SK-N-SH treated with all-trans-retinoic acid at 6 μM for 48 hours (cell line): ENCODE measurements at regions not wholly inside any gene's neighbourhood (a gene's known extent, or its start where the extent isn't known, plus 50 kb on each side); places are given as distances from the start of the nearest gene placed in this dataset.

ENCODE experiments used
- ATAC-seq: fragments of 200-7000 bp; cut with Tn5 transposase; 3 replicates; pipeline ENCODE4 v1.9.1; 2020; ENCODE audit warnings: mild to moderate bottlenecking, moderate library complexity
- ARNTL ChIP-seq: fragments of 450-650 bp; formaldehyde crosslinking; IDR thresholded peaks from 2 replicates; pipeline ENCODE4 v1.5.0; 2020; ENCODE audit warnings: low read depth, mild to moderate bottlenecking, moderate library complexity, borderline replicate concordance
- BACH2 ChIP-seq: fragments of 250-450 bp; sonication (Bioruptor Pico); IDR thresholded peaks from 2 replicates; pipeline ENCODE4 v1.9.0; 2021; ENCODE audit warnings: mild to moderate bottlenecking, borderline replicate concordance
- CSDC2 ChIP-seq: fragments of 250-450 bp; sonication (Bioruptor Pico); IDR thresholded peaks from 2 replicates; pipeline ENCODE4 v1.5.0; 2020; ENCODE audit warnings: mild to moderate bottlenecking, moderate library complexity
- CSRNP3 ChIP-seq: fragments of 250-450 bp; sonication (Bioruptor Pico); IDR thresholded peaks from 2 replicates; pipeline ENCODE4 v1.5.1; 2021; ENCODE audit warnings: mild to moderate bottlenecking, moderate library complexity
- ESRRG ChIP-seq: fragments of 250-450 bp; sonication (Bioruptor Pico); IDR thresholded peaks from 2 replicates; pipeline ENCODE4 v1.6.1; 2021; ENCODE audit warnings: mild to moderate bottlenecking
- GLIS3 ChIP-seq: fragments of 250-450 bp; sonication (Bioruptor Pico); IDR thresholded peaks from 2 replicates; pipeline ENCODE4 v1.5.0; 2020; ENCODE audit warnings: mild to moderate bottlenecking, moderate library complexity
- ISL1 ChIP-seq: fragments of 250-450 bp; sonication (Bioruptor Pico); IDR thresholded peaks from 2 replicates; pipeline ENCODE4 v2.1.2; 2022; ENCODE audit warnings: mild to moderate bottlenecking, moderate library complexity
- OSR1 ChIP-seq: fragments of 250-450 bp; sonication (Bioruptor Pico); IDR thresholded peaks from 2 replicates; pipeline ENCODE4 v1.8.0; 2022; ENCODE audit warnings: moderate library complexity, mild to moderate bottlenecking, inconsistent platforms
- POU6F1 ChIP-seq: fragments of 250-450 bp; sonication (Bioruptor Pico); IDR thresholded peaks from 2 replicates; pipeline ENCODE4 v1.8.0; 2021; ENCODE audit warnings: low read depth, mild to moderate bottlenecking, moderate library complexity, borderline replicate concordance
- RARB ChIP-seq: fragments of 250-450 bp; sonication (Bioruptor Pico); IDR thresholded peaks from 2 replicates; pipeline ENCODE4 v1.8.0; 2021; ENCODE audit warnings: mild to moderate bottlenecking, moderate library complexity
- SNAI2 ChIP-seq: fragments of 250-450 bp; sonication (Bioruptor Pico); IDR thresholded peaks from 2 replicates; pipeline ENCODE4 v1.5.0; 2020; ENCODE audit warnings: mild to moderate bottlenecking, moderate library complexity
- TCF4 ChIP-seq: fragments of 250-450 bp; sonication (Bioruptor Pico); IDR thresholded peaks from 2 replicates; pipeline ENCODE4 v1.8.0; 2021; ENCODE audit warnings: mild to moderate bottlenecking, moderate library complexity, borderline replicate concordance
- TOX ChIP-seq: fragments of 250-450 bp; sonication (Bioruptor Pico); IDR thresholded peaks from 2 replicates; pipeline ENCODE4 v1.8.0; 2021; ENCODE audit warnings: mild to moderate bottlenecking, moderate library complexity, borderline replicate concordance
- TSHZ2 ChIP-seq: fragments of 250-450 bp; sonication (Bioruptor Pico); IDR thresholded peaks from 2 replicates; pipeline ENCODE4 v1.5.0; 2020; ENCODE audit warnings: mild to moderate bottlenecking, moderate library complexity
- ZC3H10 ChIP-seq: fragments of 250-450 bp; sonication (Bioruptor Pico); IDR thresholded peaks from 2 replicates; pipeline ENCODE4 v1.5.1; 2021; ENCODE audit warnings: mild to moderate bottlenecking, moderate library complexity
- ZFP3 ChIP-seq: fragments of 250-450 bp; sonication (Bioruptor Pico); IDR thresholded peaks from 2 replicates; pipeline ENCODE4 v1.5.0; 2020; ENCODE audit warnings: mild to moderate bottlenecking, moderate library complexity
- ZFP30 ChIP-seq: fragments of 450-650 bp; formaldehyde crosslinking; IDR thresholded peaks from 2 replicates; pipeline ENCODE4 v1.5.0; 2022; ENCODE audit warnings: mild to moderate bottlenecking, moderate library complexity
- ZNF70 ChIP-seq: fragments of 450-650 bp; formaldehyde crosslinking; IDR thresholded peaks from 2 replicates; pipeline ENCODE4 v1.5.0; 2020; ENCODE audit warnings: mild to moderate bottlenecking, moderate library complexity
- ZNF8 ChIP-seq: fragments of 450-650 bp; formaldehyde crosslinking; IDR thresholded peaks from 2 replicates; pipeline ENCODE4 v1.5.0; 2020; ENCODE audit warnings: mild to moderate bottlenecking, moderate library complexity
- TF ChIP-seq, protein P1 (sequence below): fragments of 250-450 bp; sonication (Bioruptor Pico); IDR thresholded peaks from 2 replicates; pipeline ENCODE4 v1.8.0; 2020; ENCODE audit warnings: mild to moderate bottlenecking, moderate library complexity, borderline replicate concordance

GRCh38 chr15:77822631-77823230 is 190.0 kb upstream of the LINGO1 start:
- no peak for ATAC-seq
- TF ChIP-seq ZNF70 (CRISPR knock-in tag) (no peak), ZFP30 (no peak), ESRRG (CRISPR knock-in tag) (no peak), ARNTL (CRISPR knock-in tag) (no peak), RARB (no peak), CSDC2 (CRISPR knock-in tag) (no peak), GLIS3 (CRISPR knock-in tag) (no peak), TSHZ2 (no peak), TCF4 (CRISPR knock-in tag) (no peak), TOX (CRISPR knock-in tag) (no peak), BACH2 (no peak), ZNF8 (no peak), ZC3H10 (CRISPR knock-in tag) (no peak), ISL1 (CRISPR knock-in tag) (no peak)
- TF ChIP-seq, protein P1, sequence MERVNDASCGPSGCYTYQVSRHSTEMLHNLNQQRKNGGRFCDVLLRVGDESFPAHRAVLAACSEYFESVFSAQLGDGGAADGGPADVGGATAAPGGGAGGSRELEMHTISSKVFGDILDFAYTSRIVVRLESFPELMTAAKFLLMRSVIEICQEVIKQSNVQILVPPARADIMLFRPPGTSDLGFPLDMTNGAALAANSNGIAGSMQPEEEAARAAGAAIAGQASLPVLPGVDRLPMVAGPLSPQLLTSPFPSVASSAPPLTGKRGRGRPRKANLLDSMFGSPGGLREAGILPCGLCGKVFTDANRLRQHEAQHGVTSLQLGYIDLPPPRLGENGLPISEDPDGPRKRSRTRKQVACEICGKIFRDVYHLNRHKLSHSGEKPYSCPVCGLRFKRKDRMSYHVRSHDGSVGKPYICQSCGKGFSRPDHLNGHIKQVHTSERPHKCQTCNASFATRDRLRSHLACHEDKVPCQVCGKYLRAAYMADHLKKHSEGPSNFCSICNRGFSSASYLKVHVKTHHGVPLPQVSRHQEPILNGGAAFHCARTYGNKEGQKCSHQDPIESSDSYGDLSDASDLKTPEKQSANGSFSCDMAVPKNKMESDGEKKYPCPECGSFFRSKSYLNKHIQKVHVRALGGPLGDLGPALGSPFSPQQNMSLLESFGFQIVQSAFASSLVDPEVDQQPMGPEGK (CRISPR knock-in tag): no peak
- TF ChIP-seq, all 23 proteins: peak for 0

DNA sequence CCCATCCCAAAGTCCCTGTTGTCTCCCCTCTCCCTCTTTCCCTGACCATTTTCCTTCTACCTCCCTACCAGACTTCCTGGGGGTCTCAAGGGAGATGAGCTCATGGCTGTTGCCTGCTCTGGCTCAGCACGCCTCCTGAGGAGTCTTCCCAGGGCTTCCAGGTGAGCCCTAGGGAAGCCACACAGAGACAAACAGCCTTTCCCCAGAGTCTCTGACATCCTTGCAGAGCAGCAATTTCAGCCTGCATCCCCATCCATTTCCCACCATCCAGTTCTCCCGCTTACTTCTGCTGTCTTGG is 189.2 kb upstream of the LINGO1 start:
- no peak for ATAC-seq
- TF ChIP-seq POU6F1 (CRISPR knock-in tag) (no peak), ZFP30 (no peak), BACH2 (no peak)

DNA sequence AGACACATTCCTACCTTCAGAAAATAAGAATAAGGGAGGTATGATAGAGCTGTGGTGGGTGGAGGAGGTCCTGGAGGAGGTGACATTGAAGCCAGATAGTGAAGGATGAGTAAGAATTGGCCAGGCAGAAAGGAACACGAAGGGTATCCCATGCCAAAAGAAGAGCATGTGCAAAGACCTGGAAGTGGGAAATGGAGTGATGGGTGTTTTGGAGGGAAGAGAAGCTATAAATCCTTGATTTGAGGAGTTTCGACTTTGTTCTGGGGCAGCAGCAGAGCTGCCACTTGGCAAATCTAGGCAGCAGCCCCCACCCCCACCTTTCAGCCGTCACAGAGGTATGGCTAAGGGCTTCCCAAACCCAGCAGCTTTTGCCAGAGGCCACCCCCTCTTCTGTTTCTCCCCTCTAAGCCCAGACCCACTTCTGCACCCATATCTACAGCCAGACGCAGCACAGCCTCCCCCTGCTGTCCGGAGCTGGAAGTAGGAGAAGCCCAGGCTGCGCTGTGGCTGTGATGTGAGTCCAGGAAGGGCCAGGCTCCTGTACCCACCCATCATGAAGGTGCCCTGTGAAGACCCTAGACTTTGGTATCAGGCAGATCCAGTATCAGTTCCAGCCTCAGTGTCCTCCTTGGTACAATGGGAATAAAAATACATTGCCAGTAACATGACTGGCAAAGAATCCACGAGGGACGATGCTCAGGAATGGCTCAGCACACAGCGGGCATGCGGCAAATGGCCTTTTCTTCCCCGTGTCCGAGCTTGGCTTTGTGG is 188.7 kb upstream of the LINGO1 start:
- peak; percentile 94 for ATAC-seq
- TF ChIP-seq TCF4 (CRISPR knock-in tag) (no peak), ESRRG (CRISPR knock-in tag) (no peak), OSR1 (CRISPR knock-in tag) (no peak), CSRNP3 (CRISPR knock-in tag) (no peak), SNAI2 (CRISPR knock-in tag) (no peak), RARB (no peak), ISL1 (CRISPR knock-in tag) (no peak), TOX (CRISPR knock-in tag) (no peak), POU6F1 (CRISPR knock-in tag) (no peak), ZC3H10 (CRISPR knock-in tag) (no peak), ARNTL (CRISPR knock-in tag) (no peak), GLIS3 (CRISPR knock-in tag) (no peak), TSHZ2 (no peak), ZFP3 (CRISPR knock-in tag) (no peak)
- TF ChIP-seq, protein P1 (CRISPR knock-in tag): no peak
